Activated CD4-positive, alpha-beta T cell treated with anti-CD3 and anti-CD28 coated beads, Interleukin-2, amount 50 U/mL, for 48 hours (primary cell): ENCODE measurements at regions not wholly inside any gene's neighbourhood (a gene's known extent, or its start where the extent isn't known, plus 50 kb on each side); places are given as distances from the start of the nearest gene placed in this dataset.

Experiments
- DNase-seq, 2 experiments: peaks; one replicate each; pipeline ENCODE4 v3.0.0-alpha.2; 2020

DNA sequence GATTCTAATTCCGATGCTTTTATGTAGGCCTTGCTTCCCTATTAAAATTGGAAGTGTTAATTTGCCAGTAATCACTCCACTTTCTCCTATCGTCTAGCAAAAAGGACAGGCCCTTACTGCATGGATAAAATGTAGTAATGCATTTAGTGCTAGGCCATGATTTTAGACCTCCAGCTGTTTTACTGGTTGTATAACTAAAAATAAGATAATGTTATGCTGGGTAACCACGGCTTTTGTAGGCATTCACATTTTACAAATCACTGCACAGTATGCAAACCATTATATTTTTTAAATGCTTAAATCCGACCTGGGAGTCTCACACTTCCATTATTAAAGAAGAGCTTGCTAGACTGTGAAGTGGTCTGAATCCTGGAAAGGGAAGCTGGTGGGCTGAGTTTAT, 179.5 kb downstream of the TFAP2A start:
- no peak for DNase-seq

DNA sequence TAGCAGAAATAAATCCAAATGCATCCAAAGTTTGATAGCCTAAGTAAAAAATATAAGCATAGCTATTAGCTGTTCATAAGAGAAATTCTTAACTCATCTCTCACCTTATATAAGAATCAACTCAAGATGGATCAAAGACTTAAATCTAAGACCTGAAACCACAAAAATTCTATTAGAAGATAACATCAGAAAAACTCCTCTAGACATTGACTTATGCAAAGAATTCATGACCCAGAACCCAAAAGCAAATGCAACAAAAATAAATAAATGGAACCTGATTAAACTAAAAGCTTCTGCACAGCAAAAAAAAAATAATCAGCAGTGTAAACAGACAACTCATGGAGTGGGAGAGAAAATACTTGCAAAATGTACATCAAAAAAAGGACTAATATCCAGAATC, 184.3 kb downstream of the TFAP2A start:
- DNase-seq, result no peak

GRCh38 chr6:10223841-10224240, 191.0 kb downstream of the TFAP2A start:
- no peak for DNase-seq

DNA sequence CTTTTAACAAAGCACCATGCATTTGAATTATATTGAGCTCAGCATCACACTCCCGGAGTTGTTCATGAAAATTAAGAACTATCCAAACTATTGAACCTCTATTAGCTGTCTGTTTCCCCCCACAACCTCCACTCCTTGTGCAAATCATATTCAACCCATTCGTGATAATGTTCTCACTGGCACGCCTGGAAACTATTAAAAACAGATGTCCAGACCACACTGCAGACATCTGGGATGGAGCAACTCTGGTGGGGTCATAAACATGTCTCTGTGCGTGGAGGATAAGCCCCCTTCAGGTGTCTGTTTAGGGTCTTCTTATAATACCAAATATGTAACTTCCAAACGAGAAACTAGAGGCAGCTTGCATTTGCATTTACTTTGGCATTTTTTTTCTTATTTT, 193.7 kb downstream of the TFAP2A start:
- no peak for DNase-seq

- DNase-seq, result no peak
Measured at GRCh38 chr6:10219510-10219909, 195.4 kb downstream of the TFAP2A start.

DNA sequence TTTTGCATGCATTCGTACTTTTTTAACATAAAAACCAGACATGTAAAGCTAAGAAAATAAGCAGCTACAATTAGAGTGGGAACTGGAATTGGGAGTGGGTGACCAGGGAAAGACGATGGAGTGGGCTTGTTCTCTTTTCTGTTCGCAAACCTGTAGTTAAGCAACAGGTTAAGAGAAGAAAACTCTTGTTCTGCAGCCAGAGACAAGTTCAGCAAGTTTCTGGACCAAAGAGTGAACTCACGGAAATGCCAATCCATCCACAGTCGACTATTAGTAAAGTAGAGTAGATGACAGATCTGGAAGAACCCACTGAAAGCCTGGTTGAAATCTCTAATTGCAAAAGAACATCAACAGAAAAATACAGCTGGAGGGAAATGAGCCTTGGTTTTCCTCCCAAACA, 197.8 kb downstream of the TFAP2A start:
- DNase-seq, result no peak

GRCh38 chr6:10215326-10216110, 199.4 kb downstream of the TFAP2A start:
- no peak for DNase-seq

DNA sequence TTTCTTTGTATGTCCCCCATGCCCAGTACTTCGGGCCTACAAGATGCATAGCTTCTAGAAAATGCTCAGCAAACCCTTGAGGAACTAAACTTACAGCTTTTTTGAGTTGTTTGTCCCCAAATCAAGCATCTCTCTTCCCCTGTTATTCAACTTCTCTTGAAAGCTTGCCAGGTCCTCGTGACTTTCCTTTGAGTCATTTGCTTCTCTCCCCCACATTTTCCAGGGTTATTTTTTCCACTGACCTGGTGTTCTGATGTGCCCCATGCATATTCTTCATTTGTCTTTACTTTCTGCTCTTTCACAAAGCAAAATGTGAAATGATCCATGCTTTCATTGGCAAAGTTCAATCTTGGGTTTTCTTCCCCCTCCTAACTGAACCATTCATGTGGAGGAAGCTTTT, 204.8 kb downstream of the TFAP2A start:
- DNase-seq, result no peak

DNA sequence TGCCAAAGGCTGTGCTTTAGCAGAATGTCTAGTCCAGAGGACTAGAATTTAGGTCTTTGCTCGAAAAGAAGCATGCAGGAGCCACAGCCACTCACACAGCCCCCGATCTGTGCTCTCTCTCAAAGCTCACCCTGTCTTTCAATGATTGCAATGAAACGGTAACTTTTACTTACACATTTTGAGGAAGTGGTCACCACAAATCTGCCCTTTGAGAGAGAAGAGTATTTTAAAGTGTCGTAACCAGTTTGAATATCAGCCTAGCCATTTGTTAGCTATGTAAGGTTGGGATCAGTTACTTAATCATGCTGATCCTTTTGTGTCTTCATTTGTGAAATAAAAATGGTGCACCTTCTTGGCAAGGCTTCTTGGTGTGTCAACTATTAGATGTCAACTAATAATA, 209.0 kb downstream of the TFAP2A start:
- no peak for DNase-seq

DNA sequence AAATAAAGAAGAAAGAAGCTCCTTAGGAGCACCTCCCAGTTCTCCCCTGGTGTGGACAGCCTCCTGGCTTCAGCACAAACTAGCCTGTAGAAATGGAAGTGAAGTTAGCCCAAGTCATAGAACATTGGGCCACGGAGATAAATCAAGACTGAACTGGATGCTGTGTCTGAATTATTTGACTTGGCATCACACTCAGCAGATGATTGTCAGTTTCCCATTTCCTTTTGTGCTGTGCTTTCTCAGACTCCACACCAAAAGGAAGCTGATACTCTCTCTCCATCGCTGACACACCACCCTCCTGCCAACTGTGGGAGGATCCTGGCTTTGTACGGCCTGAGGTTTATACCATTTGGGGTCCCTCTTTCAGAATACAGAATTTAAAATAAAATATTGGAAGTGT, 209.8 kb downstream of the TFAP2A start:
- DNase-seq, result no peak

DNA sequence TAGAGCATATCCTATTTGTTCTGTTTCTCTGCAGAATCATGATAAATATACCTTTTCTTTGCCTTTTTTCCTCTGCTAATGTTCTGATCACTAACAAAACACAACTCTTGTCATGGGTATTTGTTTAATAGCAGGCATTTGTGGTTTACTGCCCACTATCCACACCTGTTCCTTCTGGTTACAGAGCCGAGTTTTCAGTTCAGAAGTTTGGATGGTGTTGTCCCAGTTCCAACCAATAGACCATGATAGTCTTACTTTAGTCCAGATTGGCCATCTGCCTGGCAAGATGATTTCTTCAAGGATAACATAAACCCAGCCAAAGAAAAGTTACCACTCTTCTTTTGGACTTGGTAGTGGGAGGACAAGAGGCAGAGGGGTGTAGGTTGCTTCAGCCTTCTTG, 211.2 kb downstream of the TFAP2A start:
- no peak for DNase-seq

GRCh38 chr6:10202581-10202980, 212.3 kb downstream of the TFAP2A start:
- no peak for DNase-seq

DNA sequence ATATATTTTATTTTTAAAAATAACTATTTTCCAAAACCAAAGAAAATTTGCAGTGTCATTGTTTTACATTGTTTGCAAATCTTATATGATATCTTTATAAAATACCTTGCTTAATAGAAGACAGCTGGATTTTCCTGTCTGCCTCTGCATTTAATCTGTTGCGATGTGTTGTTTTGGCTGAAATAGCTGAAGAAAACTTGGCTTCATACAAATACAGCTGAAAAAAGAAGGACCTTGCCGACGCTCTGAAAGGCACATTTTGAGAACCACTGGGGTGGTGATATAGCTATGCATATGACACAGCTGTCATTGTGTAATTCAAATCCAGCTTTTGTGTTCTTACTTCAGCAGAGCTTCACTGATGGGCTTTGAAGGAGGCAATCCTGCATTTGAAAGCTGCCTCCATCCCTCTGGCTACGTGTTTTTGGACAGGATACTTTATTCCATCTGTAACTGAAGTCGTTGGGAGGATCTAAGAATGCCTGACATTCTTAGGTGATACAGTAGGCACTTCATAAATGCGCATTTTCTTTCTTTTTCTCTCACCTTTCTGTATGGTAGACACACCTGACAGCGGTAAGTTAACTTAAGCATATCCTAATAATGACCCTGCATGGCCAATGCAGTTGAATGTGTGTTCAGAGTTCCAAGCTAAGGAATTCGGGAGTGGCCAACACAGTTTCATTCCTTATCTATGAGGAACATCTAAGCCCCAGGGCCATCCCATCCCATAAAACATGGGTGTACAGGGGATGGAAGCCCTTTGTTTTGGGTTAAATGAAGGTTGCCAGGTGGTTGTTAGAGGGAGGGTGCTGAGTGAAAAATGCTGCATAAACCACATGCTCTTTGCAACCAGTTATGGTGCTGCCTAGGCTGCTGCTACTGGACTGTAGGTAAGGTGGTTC, 213.0 kb downstream of the TFAP2A start:
- DNase-seq, result no peak

GRCh38 chr6:10196090-10196489, 218.8 kb downstream of the TFAP2A start:
- no peak for DNase-seq

DNA sequence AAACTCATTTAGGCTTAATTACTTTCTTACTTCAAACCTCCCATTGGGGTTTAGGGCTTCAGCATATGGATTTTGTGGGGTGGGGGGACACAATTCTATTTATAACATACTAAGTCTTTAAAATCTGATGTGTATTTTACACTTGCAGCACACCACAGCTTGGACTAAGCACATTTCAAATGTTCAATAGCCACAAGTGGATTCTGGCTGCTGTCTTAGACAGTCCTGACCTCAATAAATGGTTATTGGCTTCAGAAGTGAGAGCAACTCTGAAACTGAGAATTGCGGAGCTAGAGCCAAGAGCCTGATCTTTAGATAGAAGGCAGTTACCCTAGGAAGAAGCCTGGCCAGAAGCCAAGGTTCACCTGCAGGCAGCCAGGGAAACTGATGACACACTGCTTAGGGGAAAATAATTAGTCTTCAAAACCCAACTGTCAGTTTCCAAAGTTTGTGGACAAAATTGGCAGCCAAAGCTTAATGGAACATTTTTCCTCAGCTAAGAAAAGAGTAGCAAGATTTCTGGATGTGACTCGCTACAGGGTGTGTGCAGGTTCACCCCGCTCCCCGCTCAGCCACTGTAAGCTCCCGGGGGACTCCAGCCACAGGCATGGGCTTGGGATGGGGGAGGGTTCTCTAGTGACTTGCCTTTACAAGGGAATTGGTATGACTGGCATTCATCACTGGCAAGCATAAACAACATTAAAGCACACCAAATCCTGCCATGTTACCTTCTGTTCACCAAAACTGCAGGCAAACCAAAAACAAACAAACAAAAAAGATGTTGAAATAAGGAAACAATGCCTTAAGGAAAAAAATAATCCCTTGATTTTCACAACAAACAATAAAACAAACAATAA, 219.8 kb downstream of the TFAP2A start:
- DNase-seq, result no peak

GRCh38 chr6:10193321-10193720, 221.6 kb downstream of the TFAP2A start:
- no peak for DNase-seq

DNA sequence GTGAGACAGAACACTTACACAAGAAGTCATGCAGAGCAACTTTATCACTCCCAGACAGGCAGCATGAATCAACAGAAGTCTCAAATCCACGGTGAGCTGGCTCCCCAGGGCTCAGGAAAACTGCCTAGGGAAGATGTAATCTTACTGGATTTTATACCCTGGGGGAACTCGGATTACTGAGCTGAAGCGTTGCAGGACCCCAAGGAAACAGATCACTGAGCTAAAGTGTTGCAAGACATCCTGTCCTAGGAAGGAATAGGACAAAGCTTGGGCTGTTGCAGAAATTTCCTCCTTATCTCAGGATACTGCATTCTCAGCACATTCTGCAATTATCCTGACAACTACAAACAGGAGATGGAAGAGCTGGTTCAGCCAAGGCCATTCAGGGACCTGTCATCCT, 224.8 kb downstream of the TFAP2A start:
- DNase-seq, result no peak

DNA sequence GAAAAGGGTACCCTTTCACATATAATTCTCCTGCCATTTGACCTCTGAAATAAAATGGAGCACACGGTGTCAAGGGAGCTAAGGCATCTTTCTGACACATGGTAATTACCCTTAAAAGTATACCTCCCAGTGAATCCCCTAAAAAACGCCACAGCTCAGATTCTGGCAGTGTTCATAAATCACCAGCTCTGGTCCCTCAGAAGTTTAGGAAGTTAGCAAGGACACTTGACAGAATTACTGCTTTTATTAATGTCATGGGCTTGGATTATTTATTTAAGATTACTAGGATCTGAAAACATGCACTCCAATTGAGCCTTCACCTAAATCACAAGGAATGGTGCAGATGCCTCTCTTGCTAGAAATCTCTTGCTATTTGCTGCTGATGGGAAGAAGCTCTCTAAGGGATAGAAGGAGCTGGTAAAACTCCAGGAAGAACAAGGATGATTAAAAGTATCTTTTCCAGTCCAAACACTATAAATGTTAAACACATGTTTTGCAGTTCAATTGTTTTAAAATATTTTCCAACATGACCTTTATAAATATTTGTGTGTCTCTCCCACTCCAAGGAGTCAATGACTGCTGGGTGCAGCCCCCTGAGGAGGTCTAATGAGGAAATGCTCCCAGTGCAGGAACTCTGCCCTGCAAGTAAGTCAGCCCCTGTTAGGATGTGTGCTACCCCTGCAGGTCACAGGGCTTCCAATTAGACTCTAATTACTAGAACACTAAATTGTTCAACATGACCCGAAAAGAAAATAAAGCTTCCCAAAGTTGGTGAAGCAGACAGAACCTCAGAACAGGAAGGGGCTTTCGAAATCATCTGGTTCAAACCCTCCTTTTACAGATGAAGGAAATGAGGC, 230.3 kb downstream of the TFAP2A start:
- no peak for DNase-seq

GRCh38 chr6:10180138-10181074, 234.5 kb downstream of the TFAP2A start:
- DNase-seq, result no peak

GRCh38 chr6:10177704-10178103, 237.2 kb downstream of the TFAP2A start:
- DNase-seq, result no peak

DNA sequence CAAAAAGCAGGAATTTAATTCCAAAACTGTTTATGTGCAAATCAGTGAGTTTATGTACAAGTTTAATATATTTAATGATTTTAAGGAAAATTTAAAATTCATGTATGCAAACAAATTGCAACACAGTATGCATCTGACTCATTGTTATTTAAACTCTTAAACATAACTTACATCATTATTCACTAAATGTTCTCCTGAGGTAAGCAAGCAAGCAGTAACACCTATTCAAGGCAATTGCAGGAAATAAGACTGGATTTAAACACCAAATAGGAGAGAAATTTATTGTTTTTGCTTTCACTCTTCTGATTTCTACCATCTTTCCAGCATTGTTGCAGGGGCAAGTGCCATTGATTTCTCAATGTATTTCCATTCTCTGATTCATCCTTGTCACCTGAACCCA, 239.5 kb downstream of the TFAP2A start:
- DNase-seq, result no peak
